ENCODE measurements at regions not wholly inside any gene's neighbourhood (a gene's known extent, or its start where the extent isn't known, plus 50 kb on each side); places are given as distances from the start of the nearest gene placed in this dataset.

GRCh38 chr22:33188326-33188725 lies 130.1 kb upstream of the SYN3 start (continued):
- TF ChIP-seq SP1 (IDR thresholded peaks at IDR 0.05) (no peak), EGR1 (IDR thresholded peaks at IDR 0.05; ENCODE audit: low read depth in 2 of 2) (no peak), JUND (IDR thresholded peaks at IDR 0.05) (no peak), ZBTB33 (IDR thresholded peaks at IDR 0.05) (no peak)

GRCh38 chr22:33186816-33187215 lies 128.6 kb upstream of the SYN3 start:
- no peak overlapping the region for H3K27ac ChIP-seq (ENCODE audit: low read depth in 1 of 2, low read length in 2 of 2)
- H3K27me3 ChIP-seq (ENCODE audit: control insufficient read depth in 4 of 4, insufficient read depth in 4 of 4, low read length in 3 of 4): no peaks in the 10 kb centered on the region
- H3K4me1 ChIP-seq (ENCODE audit: control insufficient read depth in 4 of 4, insufficient read depth in 4 of 4, low read length in 3 of 4): no peaks in the 10 kb centered on the region
- WGBS: 70% methylated on average over 2 of the region's 2 CpGs
- no peaks in the 10 kb centered on the region for H3K36me3 ChIP-seq (ENCODE audit: control insufficient read depth in 4 of 4, insufficient read depth in 3 of 4, low read depth in 1 of 4, low read length in 3 of 4)
- H3K4me3 ChIP-seq (ENCODE audit: low read depth in 1 of 3, low read length in 3 of 3): no peak overlapping the region
- no peak overlapping the region for H3K9ac ChIP-seq (ENCODE audit: low read depth in 1 of 2, low read length in 2 of 2)
- TF ChIP-seq ATF3 (IDR thresholded peaks at IDR 0.05): no peak
- no peak for TF ChIP-seq HNF4G (IDR thresholded peaks at IDR 0.05)
- TF ChIP-seq YY1 (IDR thresholded peaks at IDR 0.05): no peak
- no peak for DNase-seq (ENCODE audit: low spot score)
- peaks cover 0 to 5% (median under 1%) of the 10 kb centered on the region in 4 donors for H3K9me3 ChIP-seq (ENCODE audit: control insufficient read depth in 4 of 4, low read length in 3 of 4)

- Histone ChIP-seq H3K9ac (ENCODE audit: low read depth in 1 of 2, low read length in 2 of 2) (no peak overlapping the region), H3K27me3 (ENCODE audit: control insufficient read depth in 4 of 4, insufficient read depth in 4 of 4, low read length in 3 of 4) (no peaks in the 10 kb centered on the region), H3K9me3 (ENCODE audit: control insufficient read depth in 4 of 4, low read length in 3 of 4) (peaks cover 0 to 5% (median 0%) of the 10 kb centered on the region in 4 donors), H3K27ac (ENCODE audit: low read depth in 1 of 2, low read length in 2 of 2) (no peak overlapping the region), H3K36me3 (ENCODE audit: control insufficient read depth in 4 of 4, insufficient read depth in 3 of 4, low read depth in 1 of 4, low read length in 3 of 4) (no peaks in the 10 kb centered on the region), H3K4me3 (ENCODE audit: low read depth in 1 of 3, low read length in 3 of 3) (no peak overlapping the region), H3K4me1 (ENCODE audit: control insufficient read depth in 4 of 4, insufficient read depth in 4 of 4, low read length in 3 of 4) (no peaks in the 10 kb centered on the region)
- TF ChIP-seq EGR1 (IDR thresholded peaks at IDR 0.05; ENCODE audit: low read depth in 2 of 2): no peak
- TF ChIP-seq MAX (IDR thresholded peaks at IDR 0.05): no peak
- TF ChIP-seq HNF4A (conservative IDR thresholded peaks at IDR 0.05): no peak
- TF ChIP-seq NR2F2 (IDR thresholded peaks at IDR 0.05): no peak
- no peak for TF ChIP-seq TAF1 (conservative IDR thresholded peaks at IDR 0.05)
- TF ChIP-seq GABPA (IDR thresholded peaks at IDR 0.05 in 1 of 2, conservative IDR thresholded peaks at IDR 0.05 in 1 of 2): no peak
- no peak for TF ChIP-seq REST (IDR thresholded peaks at IDR 0.05)
- no peak for TF ChIP-seq ZBTB33 (IDR thresholded peaks at IDR 0.05)
- TF ChIP-seq HNF4G (IDR thresholded peaks at IDR 0.05): no peak
- no peak for TF ChIP-seq RAD21 (IDR thresholded peaks at IDR 0.05)
- TF ChIP-seq CTCF (IDR thresholded peaks at IDR 0.05; ENCODE audit: low read depth, low read length, missing input control): no peak
- no peak for TF ChIP-seq ATF3 (IDR thresholded peaks at IDR 0.05)
- no peak for TF ChIP-seq JUND (IDR thresholded peaks at IDR 0.05)
- TF ChIP-seq FOXA2 (IDR thresholded peaks at IDR 0.05): no peak
- TF ChIP-seq RXRA (IDR thresholded peaks at IDR 0.05): no peak
- no peak for TF ChIP-seq FOXA1 (IDR thresholded peaks at IDR 0.05)
- WGBS: 79% methylated on average over 4 of the region's 4 CpGs
- DNase-seq (ENCODE audit: low spot score): no peak
Measured at GRCh38 chr22:33180356-33180755, 122.2 kb upstream of the SYN3 start.
